ENCODE measurements at regions not wholly inside any gene's neighbourhood (a gene's known extent, or its start where the extent isn't known, plus 50 kb on each side); places are given as distances from the start of the nearest gene placed in this dataset.

DNA sequence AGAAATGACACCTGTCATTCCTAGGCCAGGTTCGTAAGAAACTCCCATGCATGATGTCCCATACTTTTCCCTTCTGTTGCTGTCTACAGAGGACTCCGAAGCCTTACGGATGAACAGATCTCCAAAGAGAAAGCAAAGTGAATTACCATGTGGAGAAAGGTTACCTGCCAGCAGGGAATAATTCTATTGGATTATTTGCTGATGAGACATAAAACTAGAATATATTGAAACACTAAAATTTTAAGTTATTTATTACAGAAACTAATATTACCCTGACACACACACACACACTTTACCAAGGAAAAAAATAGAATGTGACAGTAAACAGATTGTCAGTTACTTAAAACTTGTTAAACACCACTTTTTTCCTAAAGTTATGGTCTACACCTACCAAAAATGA is 452.7 kb upstream of the DAB2 start:
- TF ChIP-seq CTCF (IDR thresholded peaks at IDR 0.05; ENCODE audit: control insufficient read depth, insufficient read depth, low read depth, low read length, missing control alignments), result no peak
- DNase-seq (ENCODE audit: low read depth), result no peak
- no peak overlapping the region for H3K4me3 ChIP-seq (ENCODE audit: control insufficient read depth, low read depth, low read length)

DNA sequence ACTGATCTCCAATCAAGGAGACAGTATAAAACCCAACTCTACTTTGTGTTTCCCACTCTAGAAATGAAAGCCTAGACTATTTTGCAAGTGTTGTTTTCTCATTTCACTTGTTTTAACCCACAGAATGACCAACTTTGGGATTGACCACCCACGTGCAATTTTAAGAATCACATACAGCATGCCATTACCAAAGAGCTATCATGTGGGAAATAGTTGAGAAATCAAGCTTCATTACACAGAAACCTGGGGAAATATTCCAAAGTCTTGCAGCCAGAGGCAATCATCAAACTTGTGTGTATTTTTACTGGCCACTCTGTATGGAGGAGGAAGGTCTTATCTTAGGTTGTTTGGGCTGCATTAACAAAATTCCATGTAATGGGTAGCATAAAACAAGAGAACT is 451.4 kb upstream of the DAB2 start:
- TF ChIP-seq CTCF (IDR thresholded peaks at IDR 0.05; ENCODE audit: control insufficient read depth, insufficient read depth, low read depth, low read length, missing control alignments), result no peak
- H3K4me3 ChIP-seq (ENCODE audit: control insufficient read depth, low read depth, low read length), result no peak overlapping the region
- no peak for DNase-seq (ENCODE audit: low read depth)

- TF ChIP-seq CTCF (IDR thresholded peaks at IDR 0.05; ENCODE audit: control insufficient read depth, insufficient read depth, low read depth, low read length, missing control alignments), result no peak
- DNase-seq (ENCODE audit: low read depth), result no peak
- no peak overlapping the region for H3K4me3 ChIP-seq (ENCODE audit: control insufficient read depth, low read depth, low read length)
Measured at GRCh38 chr5:39870137-39870536, 445.4 kb upstream of the DAB2 start.

DNA sequence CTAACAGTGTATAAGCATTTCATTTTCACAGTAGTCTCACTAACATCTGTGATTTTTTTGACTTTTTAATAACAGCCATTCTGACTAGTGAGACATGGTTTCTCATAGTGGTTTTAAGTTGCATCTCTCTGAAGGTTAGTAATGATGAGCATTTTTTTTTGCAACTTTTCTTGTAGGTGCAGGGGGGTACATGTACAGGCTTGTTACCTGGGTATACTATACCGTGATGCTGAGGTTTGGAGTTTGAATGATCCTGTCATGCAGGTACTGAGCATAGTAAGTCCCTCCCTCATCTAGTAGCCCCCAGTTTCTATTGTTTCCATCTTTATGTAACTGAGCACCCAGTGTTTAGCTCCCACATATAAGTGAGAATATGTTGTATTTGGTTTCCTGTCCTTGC is 444.6 kb upstream of the DAB2 start:
- H3K4me3 ChIP-seq (ENCODE audit: control insufficient read depth, low read depth, low read length), result no peak overlapping the region
- no peak for DNase-seq (ENCODE audit: low read depth)
- no peak for TF ChIP-seq CTCF (IDR thresholded peaks at IDR 0.05; ENCODE audit: control insufficient read depth, insufficient read depth, low read depth, low read length, missing control alignments)

DNA sequence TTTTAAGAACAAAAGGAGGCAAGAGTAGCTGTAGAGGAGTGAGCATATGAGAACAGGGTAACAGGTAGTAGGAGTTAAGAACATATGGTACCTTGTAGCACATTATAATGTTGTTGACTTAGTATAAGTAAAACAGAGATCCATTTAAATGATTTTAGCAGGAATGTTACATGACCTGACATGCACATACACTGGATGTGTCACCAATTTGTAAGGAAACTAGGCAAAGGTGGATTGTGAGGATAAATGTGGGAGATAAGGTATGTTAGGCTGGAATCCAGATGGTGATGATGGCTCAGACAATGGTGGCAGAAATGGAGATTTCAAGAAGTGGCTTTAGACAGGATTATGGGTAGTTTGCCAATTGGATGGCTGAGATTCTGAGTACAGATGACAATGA is 443.1 kb upstream of the DAB2 start:
- no peak for TF ChIP-seq CTCF (IDR thresholded peaks at IDR 0.05; ENCODE audit: control insufficient read depth, insufficient read depth, low read depth, low read length, missing control alignments)
- DNase-seq (ENCODE audit: low read depth), result no peak
- no peak overlapping the region for H3K4me3 ChIP-seq (ENCODE audit: control insufficient read depth, low read depth, low read length)

GRCh38 chr5:39863926-39864552 is 439.3 kb upstream of the DAB2 start:
- no peak for DNase-seq (ENCODE audit: low read depth)
- H3K4me3 ChIP-seq (ENCODE audit: control insufficient read depth, low read depth, low read length), result no peak overlapping the region
- TF ChIP-seq CTCF (IDR thresholded peaks at IDR 0.05; ENCODE audit: control insufficient read depth, insufficient read depth, low read depth, low read length, missing control alignments), result no peak

DNA sequence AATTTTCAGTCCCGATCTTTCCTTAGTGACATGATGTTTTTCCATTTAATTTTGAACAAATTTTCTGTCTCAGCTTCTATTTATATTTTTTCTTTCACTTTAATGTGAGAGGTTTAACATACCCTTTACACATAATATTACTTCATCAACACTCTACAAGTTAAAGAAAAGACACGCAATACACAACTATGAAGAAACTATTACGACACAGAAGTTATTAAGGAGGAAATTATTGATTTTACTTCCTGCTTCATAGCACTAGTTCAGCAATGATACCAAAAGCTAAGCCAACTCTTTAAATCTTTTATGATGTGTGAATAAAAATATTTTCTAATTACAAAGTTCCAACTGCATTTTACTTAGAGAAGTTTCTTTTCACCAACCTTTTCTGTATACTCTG is 432.3 kb upstream of the DAB2 start:
- no peak for TF ChIP-seq CTCF (IDR thresholded peaks at IDR 0.05; ENCODE audit: control insufficient read depth, insufficient read depth, low read depth, low read length, missing control alignments)
- DNase-seq (ENCODE audit: low read depth), result no peak
- H3K4me3 ChIP-seq (ENCODE audit: control insufficient read depth, low read depth, low read length), result no peak overlapping the region
